ENCODE measurements at regions not wholly inside any gene's neighbourhood (a gene's known extent, or its start where the extent isn't known, plus 50 kb on each side); places are given as distances from the start of the nearest gene placed in this dataset.
"Not testable (repeated sequence)": the region's sequence is repeated elsewhere in the genome, so short reads cannot be mapped to it uniquely, and the experiment has no call there.

DNA sequence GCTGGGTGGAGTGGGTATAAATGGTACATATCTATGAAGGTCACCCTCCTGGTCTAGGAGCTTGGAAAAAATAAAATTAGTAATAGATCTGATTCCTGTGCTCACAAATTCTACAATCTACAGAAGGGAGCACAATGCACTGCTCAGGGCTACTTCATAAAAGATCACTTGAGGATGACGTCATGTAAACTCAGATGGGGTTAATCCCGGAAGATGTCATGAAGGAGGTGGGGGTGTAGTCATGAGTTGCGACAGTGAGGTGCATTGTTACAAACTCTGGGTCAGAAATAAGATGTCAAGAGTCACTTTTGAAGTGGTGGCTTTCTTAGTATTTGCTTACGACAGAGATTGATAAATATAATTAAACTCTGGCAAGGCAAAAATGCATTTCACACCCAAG, 68.2 kb downstream of the LHX9 start:
- no peak for DNase-seq

DNA sequence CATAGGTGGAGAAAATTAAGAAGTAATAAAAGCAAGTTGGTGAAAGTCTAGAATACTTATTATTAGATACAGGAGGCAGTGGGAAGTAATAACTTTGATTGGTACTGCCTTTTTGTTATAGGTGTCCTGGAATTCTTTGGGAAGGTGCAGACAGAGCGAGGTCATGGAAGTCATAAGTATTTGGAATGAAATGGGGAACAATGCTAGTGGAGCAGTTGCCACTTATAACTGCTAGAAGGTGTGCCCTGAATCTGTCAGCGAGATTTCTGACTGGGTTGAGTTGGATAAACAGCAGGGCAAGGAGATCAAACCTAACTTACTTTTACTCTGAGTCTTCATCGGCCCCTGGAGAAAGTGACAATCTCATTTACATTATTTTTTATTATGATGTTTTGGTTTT, 69.6 kb downstream of the LHX9 start:
- no peak for DNase-seq

DNA sequence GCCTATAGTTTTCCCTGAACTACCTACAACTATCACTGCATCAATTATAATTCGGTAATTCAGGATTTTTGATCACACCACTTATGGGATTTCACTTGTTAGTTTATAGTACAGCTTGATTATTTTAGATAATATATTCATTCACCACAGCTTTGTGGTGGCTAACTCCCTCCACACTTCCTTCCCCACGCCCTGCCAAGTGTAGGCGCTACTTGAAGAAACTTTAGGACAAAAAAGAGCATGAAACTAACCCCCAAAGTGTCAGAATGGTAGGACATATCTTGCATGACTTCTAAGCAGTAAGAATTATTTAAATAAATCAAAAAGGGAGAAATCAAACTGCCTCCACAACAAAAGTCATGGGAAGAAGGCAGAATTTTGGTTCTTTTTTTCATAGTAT, 70.1 kb downstream of the LHX9 start:
- no peak for DNase-seq

DNA sequence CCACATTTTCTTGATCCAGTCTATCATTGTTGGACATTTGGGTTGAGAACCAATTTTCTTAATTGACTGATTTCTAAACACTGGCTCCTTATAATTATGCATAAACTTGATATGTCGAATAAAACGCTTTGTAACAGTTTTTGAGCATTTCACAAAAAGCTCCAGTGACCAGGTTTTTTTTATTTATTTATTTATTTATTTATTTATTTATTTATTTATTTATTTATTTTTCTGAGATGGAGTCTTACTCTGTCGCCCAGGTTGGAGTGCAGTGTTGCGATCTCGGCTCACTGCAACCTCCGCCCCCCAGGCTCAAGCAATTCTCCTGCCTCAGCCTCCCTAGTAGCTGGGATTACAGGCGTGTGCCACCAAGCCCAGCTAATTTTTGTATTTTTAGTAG, 71.4 kb downstream of the LHX9 start:
- not testable (repeated sequence) for DNase-seq

DNA sequence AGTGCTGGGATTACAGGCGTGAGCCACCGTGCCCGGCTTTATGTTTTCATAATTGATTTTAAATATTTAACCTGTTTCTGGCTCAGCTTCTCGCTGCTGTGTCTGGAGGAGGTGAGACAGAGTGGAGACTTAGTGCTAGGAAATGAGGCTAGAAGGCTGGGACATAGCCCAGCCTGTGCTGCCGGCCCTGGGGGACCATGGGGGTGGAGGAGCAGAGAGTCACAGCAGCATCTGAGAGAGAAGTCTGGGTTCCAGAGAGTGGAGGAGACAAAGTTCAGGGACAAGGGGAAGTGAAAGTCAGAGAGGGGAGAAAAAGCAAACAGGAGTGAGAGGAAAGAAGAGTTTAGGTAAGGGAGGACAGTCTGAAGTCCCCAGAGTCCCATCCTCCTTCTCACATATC, 71.9 kb downstream of the LHX9 start:
- no peak for DNase-seq

DNA sequence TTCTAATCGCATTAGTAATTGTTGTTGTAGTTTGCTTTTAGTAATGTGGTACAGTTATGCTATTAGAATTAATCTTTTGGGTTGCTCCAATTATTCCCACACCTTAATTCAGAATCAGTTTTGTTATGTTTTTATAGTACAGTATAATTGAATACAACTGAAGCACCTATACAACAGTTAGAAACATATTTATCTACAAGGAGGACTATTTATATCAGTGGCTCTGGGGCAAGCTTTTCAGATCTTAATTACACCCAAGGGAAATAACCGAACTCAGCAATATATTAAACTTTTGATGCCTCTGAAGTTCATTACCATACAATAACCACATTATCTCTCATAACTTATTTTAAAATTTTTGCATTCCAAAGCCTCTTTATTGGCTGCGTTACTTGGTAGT, 74.4 kb downstream of the LHX9 start:
- DNase-seq, result no peak

DNA sequence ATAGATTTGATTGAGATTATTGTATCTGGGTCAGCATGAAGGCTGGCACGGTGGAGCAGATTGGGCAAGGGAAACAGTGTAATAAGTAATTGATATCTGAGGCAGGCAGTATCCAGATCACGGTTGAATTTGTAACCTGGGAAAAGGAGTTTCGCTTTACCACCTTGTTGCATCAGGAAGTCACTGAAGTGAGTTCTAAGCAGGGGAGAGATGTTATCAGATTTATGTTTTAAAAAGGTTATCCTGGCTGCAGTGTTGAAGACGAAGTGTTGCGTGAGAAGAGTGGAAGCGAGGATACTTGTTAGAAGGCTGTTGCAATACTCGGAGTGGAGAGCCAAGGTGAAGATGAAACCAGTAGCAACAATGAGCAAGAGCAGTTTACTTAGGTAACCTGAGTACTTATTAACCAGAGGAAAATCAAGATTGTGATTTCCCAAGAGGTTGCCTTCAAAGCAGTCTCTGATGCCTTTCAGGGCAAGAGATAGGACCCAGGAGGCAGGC, 77.8 kb downstream of the LHX9 start:
- no peak for DNase-seq

DNA sequence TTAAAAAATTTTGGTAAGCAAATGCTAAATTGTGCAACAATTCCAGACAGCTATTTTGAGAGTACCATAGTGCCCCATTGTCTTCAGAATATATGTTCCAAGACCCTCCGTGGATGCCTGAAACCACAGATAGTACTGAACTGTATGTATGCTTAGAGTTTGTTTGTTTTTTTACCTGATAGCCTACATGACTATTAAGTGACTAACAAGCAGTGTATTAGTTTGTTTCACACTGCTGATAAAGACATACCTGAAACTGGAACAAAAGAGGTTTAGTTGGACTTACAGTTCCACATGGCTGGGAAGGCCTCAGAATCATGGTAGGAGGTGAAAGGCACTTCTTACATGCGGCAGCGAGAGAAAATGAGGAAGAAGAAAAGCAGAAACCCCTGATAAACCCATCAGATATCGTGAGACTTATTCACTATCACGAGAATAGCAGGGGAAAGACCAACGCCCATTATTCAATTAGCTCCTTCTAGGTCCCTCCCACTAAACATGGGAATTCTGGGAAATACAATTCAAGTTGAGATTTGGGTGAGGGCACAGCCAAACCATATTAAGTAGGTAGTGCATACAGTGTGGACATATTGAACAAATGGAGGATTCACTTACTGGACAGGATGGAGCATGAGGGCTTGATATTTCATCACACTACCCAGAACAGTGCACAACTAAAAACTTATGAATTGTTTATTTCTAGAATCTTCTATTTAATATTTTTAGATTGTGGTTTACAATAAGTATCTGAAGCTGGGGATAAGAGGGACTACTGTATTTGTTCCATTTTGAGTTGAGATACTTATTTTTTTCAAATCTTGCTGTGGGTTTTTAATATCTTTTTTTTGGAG, 78.5 kb downstream of the LHX9 start:
- DNase-seq, result no peak

DNA sequence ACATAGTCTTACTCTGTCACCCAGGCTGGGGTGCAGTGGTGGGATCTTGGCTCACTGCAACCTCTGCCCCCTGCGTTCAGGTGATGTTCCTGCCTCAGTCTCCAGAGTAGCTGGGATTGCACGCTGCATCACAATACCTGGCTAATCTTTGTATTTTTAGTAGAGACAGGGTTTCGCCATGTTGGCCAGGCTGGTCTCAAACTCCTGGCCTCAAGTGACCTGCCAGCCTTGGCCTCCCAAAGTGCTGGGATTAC, 79.0 kb downstream of the LHX9 start:
- not testable (repeated sequence) for DNase-seq

DNA sequence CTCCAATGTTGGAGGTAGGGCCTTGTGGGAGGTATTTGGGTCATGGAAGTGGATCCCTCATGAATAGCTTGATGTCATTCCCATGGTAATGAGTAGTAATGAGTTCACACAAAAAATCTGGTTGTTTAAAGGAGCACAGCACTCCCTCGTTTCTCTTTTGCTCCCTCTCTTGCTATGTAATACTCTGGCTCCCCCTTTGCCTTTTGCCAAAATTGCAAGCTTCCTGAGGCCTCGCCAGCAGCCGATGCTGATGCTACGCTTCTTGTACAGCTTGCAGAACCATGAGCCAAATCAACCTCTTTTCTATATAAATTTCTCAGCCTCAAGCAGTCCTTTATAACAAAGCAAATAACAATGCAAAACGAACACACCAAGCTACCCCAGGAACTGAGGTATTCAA, 80.9 kb downstream of the LHX9 start:
- DNase-seq, result no peak

DNA sequence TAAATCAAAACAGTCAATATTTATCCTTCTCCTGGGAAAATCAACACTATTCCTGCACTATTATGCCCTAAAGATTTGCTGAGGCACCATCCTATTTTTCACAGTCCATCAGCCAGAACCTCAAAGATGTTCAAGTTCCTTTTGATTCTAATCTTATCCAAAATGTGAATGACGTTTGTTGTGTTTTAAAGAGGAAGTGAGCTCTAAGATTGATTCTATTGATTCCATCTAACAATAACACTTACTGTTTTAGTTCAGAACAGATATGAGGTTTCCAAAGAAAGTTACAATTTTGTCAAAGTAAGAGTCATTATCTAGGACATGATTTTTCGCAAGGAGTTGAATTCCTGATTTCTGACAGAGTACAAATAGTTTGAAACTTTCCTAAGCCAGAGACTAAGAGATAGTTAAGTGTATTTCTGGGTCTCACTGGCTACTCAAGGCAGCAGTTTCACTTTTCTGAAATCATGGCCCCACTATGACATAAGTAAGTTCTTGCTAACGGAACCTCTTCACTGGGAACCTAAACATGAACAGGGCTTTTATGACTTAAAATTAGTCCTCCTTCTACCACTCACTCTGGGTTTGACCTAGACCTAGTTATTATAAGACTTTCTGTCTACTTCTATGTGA, 84.7 kb downstream of the LHX9 start:
- DNase-seq, result no peak

DNA sequence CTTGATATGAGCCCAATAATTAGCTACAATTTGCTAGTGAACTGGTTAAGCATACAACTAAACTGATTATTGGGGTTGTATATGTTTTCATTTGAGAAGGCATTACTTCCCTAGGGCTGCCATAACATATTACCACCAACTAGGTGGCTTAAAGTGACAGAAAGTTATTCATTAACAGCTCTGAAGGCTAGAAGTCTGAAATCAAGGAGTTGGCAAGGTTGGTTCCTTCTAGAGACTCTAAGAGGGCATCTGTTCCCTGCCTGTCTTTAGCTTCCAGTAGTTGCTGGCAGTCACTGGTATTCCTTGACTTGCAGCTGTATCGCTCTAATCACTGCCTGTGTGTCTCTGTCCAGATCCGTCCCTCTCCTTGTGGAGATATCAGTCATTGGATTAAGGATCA, 86.3 kb downstream of the LHX9 start:
- no peak for DNase-seq

DNA sequence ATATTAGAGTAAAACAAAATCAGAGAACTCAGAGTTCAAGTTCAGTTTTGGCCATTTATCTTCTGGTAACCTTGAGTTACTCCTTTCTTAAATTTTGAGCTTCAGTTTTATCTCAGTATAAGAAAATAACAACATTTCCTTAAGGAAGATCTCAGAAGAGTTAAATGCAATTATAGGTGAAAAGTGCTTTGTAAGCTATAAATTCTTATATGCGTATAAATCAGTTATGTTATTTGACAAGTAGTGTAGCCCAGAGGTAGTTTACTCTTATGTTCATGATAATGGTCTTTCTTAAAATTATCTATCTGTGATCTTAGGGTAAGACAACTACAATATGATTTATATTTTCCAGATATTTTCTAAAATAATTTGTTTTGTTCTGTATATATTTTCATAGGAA, 89.8 kb downstream of the LHX9 start:
- no peak for DNase-seq

DNA sequence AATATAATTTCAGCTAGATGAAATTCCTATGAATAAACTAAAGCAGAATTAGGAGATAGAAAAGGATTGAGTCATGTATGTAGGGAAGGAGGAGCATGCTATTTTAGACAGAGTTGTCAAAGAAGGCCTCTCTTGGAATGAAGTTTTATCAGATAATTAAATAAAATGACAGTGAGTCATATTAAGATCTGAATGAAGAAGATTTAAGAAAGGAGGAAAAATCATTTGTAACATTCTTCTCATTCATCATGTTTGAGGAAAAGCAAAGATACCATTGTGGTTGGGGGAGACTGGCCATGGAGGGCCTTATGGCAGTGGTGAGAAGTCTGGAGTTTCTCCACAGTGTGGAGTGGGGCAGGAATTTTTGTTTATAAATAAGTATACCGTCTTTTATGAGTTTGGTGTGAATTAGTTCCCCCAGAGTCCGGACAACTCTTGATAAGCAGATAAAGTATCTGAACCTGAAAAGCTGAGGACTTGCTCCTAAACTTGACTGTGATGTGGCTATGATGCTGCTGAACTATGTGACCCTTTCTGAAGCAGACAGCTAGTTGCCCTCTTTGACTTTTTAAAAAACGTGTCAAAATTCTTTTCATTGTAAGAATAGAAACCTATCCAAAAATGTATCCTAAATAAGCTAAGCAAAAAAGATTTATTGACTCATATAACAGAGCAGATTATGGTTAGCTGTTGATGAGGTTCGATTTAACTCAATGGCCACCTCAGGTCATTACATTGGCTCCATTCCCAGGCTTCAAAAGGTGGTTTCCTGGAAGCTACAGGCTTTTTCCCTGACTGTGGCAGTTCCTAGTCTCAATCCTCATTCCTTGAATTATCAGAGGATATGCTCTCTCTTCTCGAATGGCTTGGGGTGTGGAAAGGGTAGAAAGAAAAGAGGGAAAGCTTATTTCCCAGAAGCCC, 90.8 kb downstream of the LHX9 start:
- DNase-seq, result no peak

DNA sequence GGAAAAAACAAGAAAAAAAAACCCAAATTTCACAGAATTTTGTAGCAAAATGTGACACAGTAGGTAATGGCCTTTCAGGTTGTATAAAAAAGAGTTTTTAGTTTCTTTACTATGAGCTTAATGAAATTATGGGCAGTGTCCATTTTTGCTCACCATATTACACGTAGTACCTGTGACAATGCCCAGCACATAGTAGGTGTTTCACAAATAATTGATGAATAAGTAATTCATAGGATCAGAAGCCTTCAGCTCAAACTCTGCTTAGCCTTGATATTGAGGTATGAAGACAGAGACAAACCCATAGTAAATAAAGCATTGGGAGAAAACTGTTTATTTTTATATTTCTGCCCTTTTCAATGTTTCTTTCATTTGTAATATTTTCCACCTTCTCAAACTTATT, 97.2 kb downstream of the LHX9 start:
- DNase-seq, result no peak

DNA sequence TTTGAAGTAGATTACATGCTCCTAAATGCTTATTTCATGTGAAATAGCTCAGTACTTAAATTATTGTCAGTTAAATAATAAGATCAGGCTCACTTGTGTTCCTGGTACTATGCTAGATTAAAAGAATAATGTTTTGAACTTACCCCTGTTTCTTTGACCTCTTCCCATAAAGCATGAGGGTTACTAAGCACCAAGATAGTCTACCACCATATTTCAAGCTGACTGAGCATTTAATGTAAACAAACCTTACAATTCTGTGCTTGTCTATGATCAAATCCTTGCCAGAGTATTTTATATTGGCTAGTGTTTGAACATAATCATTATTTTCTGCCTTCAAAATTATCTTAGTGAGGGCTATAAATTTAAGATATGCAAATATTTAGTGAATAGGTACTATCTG, 98.1 kb downstream of the LHX9 start:
- DNase-seq, result no peak

DNA sequence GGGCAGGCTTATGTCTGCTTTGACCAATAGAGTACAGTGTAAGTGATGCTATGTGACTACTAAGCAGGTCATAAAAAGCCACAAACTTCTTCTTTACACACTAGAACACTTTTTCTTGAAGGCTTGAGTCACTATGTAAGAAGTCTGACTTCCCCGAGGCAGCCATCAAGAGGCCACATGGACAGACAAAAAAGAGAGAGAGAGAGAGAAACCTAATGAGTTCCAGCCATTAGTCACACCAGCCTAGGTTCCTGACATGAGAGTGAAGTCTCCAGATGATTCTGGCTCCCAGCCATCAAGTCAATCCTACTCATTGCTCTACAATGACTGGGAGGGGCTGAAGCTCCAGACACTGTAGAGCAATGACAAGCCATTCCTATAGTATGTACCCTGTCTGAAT, 101.4 kb downstream of the LHX9 start:
- DNase-seq, result no peak

DNA sequence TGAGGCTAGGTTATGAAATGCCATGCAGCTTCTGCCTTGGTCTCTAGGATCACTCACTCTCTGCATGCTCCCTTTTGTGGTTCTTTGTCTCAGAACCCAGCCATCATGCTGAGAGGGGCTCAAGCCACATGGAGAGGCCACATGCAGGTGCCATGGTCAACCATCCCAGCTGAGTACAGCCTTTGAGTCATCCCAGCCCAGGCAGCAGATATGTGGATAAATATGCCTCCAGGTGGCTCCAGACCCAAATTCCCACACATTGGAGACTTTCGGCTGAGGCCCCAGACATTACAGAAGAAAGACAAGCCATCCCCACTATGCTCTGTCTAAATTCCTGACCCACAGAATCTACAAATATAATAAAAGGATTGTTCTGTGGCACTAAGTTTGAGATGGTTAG, 102.0 kb downstream of the LHX9 start:
- DNase-seq, result no peak

DNA sequence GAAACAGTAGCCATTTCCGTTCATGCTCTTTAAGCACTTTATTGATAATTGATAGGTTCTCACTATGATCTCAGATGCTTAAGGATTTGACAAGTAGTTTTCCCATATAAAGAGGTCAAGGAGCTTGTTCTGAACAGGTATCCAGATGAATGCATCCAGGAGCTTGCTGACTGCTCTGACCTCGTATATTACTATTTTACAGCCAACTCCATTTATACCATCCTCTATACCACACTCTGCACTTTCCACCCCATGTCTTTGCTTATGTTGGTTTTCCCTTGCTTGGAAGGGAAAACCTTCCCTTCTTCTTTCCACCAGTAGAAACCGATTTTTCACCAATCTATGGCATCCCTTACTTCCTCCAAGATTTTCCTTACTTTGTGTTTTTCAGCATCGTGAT, 107.2 kb downstream of the LHX9 start:
- DNase-seq, result no peak

DNA sequence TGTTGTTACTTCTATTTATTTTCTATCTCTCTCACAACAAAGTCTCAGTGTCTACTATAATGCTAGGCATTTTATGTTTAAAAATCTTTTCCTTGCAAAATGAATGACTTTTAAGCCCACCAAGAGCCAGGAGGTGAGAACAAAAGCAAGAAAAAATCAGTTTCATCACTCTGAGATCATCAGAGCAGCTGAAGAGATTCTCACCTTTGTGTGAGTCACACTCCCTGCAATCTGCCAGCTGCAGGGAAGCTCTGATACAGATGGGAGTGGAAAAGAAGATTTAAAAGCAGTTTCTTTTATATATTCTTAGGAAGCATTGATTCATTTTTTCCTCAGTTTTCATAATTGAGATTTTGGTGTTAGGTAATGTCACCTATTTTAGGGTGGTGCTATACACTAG, 107.6 kb downstream of the LHX9 start:
- no peak for DNase-seq

DNA sequence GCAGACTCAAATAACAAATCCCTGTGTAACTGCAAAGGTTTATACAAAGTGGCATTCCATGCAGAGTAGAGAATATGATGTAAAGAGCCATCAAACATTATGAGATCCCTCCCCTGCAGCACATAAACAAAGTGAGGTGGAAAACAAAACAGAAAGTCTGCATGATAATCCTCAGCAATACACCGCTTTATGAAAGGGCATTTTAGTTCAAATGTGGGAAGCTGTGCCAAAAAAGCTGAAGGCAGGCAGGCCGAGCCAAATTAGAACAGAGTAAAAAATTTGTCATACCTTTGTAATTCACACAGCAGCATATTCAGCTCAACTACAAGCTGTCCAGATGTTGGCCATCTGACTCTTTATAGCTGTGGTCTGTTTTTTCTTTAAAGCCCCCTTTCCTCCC, 113.5 kb downstream of the LHX9 start:
- DNase-seq, result no peak

DNA sequence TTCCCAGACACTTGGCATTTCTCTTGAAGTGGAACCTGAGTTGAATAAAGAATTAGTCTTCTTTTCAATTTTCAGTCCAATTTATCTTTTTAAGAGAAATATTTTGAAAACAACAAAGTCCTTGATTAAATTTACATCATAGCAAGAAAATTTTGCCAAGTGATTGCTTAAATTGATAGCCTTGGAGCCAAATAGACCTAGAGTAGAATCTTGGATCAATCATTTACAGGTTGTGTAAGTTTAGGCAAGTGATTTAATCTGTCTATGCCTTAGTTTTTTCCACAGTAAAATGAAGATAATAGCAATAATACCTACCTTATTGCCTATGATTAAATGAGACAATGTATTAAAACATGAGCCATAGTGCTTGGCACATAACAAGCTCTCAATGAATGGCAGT, 113.9 kb downstream of the LHX9 start:
- DNase-seq, result no peak

DNA sequence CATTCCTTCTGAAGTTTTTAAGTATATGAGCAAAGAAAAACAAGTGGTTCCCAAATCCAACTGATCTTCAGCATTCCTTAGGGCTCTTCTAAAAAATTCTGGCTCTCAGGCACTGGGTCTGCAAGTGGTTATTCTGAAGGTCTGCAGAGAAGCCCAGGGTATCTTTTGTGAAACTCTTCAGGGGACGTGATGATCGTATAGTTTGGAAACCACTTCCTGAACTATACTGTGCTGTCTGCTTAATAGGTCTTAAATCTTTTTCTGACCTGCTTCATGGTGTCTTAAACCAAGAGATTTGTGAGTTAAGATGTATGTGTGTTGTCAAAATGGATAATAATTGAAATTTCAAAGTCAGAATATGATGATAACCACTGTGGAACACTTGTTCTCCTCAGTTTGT, 115.5 kb downstream of the LHX9 start:
- DNase-seq, result no peak

DNA sequence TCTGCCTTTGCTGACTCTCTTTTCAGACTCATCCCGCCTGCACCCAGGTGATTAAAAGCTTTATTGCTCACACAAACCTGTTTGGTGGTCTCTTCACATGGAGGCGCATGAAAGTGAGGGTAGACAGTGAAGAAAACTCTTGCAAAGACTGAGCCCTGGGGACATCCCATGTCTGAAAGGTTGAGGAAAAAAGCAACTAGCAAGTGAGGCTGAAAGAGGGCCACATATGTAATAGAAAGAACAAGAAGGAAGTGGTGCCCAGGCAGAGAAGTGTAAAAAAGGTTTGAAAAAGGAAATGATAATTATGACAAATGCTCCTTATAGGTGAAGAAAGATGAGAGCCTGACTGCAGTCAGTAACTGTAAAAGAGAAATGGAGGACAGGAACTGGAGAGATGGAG, 115.9 kb upstream of the NEK7 start:
- no peak for DNase-seq

Data from activated T-cell treated with anti-CD3 and anti-CD28 coated beads, Interleukin-2, amount 50 U/mL, for 48 hours (primary cell).